ENCODE measurements at regions not wholly inside any gene's neighbourhood (a gene's known extent, or its start where the extent isn't known, plus 50 kb on each side); places are given as distances from the start of the nearest gene placed in this dataset.
"Not testable (repeated sequence)": the region's sequence is repeated elsewhere in the genome, so short reads cannot be mapped to it uniquely, and the experiment has no call there.

DNA sequence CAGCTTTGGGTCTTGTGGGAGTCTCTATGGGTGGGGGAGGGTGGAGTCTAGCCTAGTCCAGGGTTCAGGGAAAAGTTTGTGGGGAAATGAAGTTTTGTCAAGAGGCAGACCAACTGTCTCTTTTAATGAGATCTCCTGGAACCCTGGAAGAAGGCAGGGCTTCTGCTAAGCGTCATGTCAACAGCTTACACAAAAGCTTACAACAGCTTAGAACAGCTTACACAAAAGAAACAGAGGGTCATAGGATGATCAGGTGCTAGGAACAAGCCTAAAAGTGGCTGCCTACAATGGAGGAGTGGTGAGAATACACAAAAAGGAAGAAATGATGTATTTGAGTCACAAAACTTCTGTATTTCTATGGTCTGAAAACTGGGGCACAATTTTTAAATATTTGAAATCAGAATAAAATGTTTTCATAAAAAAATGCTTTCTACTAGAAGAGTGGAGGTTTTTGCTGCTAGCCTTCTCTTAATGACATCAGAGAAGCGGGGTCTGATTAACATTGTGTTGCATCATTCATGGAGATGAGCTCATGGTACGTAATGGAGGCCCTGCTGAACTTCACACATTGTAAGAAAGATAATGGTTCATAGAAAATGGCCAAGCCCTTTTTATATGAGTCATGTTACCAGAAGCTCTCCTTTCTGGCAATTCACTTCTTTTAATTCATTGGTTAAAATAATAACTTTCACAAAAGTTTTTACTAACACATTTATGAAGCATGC is 351.0 kb downstream of the PIK3C3 start:
- Histone ChIP-seq H3K4me2 (no peak overlapping the region), H3K27me3 (no peaks in the 10 kb centered on the region), H3K9ac (no peak overlapping the region), H3K4me3 (no peak overlapping the region), H3K27ac (no peak overlapping the region), H4K20me1 (no peaks in the 10 kb centered on the region), H3K36me3 (no peaks in the 10 kb centered on the region), H3K9me3 (peaks cover 15% of the 10 kb centered on the region), H3K4me1 (peaks cover 15% of the 10 kb centered on the region)
- TF ChIP-seq Cebpa-rat (IDR thresholded peaks at IDR 0.05) = no peak

DNA sequence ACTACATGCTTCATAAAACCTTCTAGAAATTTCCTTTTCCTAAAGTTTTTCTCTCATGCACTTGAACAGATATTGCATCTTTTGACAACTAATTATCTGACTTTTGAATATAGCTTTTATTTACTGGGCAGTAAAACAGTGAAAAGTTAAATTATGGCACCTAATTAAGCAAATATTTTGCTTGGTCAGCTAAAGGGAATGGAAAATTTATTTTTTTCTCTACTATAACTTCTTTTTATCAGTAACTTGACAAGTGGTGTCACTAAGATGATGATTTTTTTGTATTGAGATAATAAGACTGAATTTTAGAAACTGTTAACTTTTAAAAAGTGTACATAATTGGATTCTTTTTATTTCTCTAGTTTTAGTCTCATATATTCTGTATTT is 351.6 kb downstream of the PIK3C3 start:
- Histone ChIP-seq H3K27me3 (no peaks in the 10 kb centered on the region), H3K27ac (no peak overlapping the region), H3K4me1 (peaks cover 20% of the 10 kb centered on the region), H3K9me3 (peaks cover 15% of the 10 kb centered on the region), H3K36me3 (no peaks in the 10 kb centered on the region), H3K9ac (no peak overlapping the region), H3K4me2 (no peak overlapping the region), H4K20me1 (no peaks in the 10 kb centered on the region), H3K4me3 (no peak overlapping the region)
- no peak for TF ChIP-seq Cebpa-rat (IDR thresholded peaks at IDR 0.05)

DNA sequence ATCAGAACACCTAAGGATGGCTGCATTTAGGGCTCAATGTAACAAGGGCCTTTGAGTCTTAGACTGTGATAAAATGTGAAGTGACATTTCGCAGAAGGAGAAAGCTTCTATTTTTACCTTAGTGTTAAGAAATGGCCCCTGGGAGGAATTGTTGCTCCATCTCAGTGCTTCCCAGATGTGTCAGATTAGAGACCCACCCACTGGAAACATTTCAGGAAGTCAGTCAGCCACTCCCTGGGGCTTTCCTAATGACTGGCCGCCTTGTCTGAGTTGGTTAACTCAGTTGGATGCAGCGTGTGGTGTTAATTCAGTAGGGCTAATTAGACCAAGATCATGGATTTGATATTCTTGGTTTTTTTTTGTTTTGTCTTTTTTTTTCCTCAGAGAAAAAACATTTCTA is 355.9 kb downstream of the PIK3C3 start:
- no peak overlapping the region for H3K4me3 ChIP-seq
- peaks cover 15% of the 10 kb centered on the region for H3K9me3 ChIP-seq
- no peak overlapping the region for H3K27ac ChIP-seq
- no peaks in the 10 kb centered on the region for H3K27me3 ChIP-seq
- H3K36me3 ChIP-seq = no peaks in the 10 kb centered on the region
- no peak for TF ChIP-seq Cebpa-rat (IDR thresholded peaks at IDR 0.05)
- no peak overlapping the region for H3K9ac ChIP-seq
- no peaks in the 10 kb centered on the region for H4K20me1 ChIP-seq
- H3K4me2 ChIP-seq = peak overlapping the region; percentile 51
- peaks cover 22% of the 10 kb centered on the region for H3K4me1 ChIP-seq

DNA sequence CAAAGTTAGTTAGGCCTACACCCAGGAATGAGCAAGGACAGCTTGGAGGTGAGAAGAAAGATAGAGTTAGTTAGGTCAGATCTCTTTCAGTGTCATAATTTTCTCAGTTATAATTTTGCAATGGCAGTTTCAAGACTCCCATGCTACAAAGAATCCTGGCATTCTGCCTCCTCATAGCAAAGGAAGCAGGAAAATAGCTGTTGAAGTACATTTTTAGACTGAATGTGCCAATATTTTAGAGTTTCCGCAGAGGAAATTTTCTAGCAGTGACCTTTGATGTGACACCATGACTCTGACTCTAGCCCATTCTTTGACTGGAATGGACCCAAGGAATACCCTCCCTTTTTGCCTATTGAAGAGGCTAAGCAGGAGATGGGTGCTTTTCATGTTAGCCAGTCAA is 371.7 kb downstream of the PIK3C3 start:
- no peak overlapping the region for H3K9ac ChIP-seq
- no peaks in the 10 kb centered on the region for H3K9me3 ChIP-seq
- no peaks in the 10 kb centered on the region for H3K27me3 ChIP-seq
- H3K36me3 ChIP-seq = no peaks in the 10 kb centered on the region
- no peak overlapping the region for H3K4me2 ChIP-seq
- H3K4me1 ChIP-seq = no peaks in the 10 kb centered on the region
- no peak for TF ChIP-seq Cebpa-rat (IDR thresholded peaks at IDR 0.05)
- no peak overlapping the region for H3K27ac ChIP-seq
- no peaks in the 10 kb centered on the region for H4K20me1 ChIP-seq
- no peak overlapping the region for H3K4me3 ChIP-seq

DNA sequence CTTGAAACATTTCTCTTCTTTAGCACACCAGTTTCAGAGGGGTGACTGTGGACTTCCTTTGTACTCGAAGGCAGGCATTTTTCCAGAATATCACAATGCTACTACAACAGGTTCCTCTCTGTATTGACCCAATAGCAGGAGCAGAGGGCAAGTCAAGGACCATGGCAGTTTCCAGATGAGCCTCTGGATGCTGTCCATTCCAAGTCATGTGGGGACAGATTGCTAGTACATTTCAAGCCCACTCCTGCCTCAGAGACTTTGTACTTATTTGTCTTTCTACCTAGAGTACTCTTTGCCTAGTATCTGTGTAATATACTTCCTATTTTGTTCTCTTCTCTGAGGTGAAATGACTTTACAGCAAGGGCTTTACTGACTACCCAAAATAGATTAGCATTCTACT is 373.9 kb downstream of the PIK3C3 start:
- TF ChIP-seq Cebpa-rat (IDR thresholded peaks at IDR 0.05) = no peak
- Histone ChIP-seq H3K9ac (no peak overlapping the region), H3K9me3 (no peaks in the 10 kb centered on the region), H3K4me2 (no peak overlapping the region), H3K27ac (no peak overlapping the region), H3K36me3 (no peaks in the 10 kb centered on the region), H4K20me1 (no peaks in the 10 kb centered on the region), H3K4me3 (no peak overlapping the region), H3K4me1 (no peaks in the 10 kb centered on the region), H3K27me3 (no peaks in the 10 kb centered on the region)

DNA sequence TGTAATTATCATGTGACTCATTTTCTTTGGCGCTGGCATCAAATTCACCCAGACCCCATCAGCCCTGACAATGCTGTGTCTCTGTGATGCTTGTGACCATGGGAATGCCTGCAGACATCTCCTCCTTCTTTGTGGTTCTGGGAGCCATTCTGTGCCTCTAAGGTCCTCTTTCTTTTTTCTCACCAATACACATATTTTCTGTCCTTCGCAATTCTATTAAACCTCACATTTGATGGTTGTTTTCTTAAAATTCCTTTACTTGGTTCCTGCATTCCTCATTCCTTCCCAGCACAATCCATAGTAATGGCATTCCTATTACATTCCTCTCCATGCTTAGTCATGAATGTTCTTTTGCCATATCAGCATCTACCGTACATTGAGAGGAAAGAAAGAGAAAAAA is 375.3 kb downstream of the PIK3C3 start:
- no peak overlapping the region for H3K4me2 ChIP-seq
- H4K20me1 ChIP-seq = no peaks in the 10 kb centered on the region
- H3K27me3 ChIP-seq = no peaks in the 10 kb centered on the region
- no peaks in the 10 kb centered on the region for H3K4me1 ChIP-seq
- TF ChIP-seq Cebpa-rat (IDR thresholded peaks at IDR 0.05) = no peak
- no peak overlapping the region for H3K4me3 ChIP-seq
- H3K36me3 ChIP-seq = no peaks in the 10 kb centered on the region
- no peaks in the 10 kb centered on the region for H3K9me3 ChIP-seq
- H3K27ac ChIP-seq = no peak overlapping the region
- no peak overlapping the region for H3K9ac ChIP-seq

DNA sequence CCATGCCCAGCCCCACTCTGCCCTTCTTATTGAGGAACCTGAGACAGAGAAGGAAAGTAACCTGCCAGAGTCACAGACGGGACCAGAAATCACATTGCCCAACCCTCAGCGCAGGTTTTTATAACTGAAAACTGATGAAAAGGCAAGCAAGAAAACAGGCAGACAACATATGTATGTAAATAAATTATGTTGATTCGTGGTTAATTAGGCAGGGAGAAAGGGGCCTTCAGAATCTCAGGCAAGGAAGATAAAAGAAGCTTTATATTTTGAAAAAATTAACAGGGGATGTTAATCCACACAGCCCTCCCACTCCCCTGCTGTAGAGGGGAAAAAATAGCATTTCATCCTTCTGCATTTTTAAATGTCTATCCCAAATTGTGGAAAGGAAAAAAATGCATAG is 378.5 kb downstream of the PIK3C3 start:
- Histone ChIP-seq H3K27me3 (no peaks in the 10 kb centered on the region), H3K9ac (no peak overlapping the region), H3K4me3 (no peak overlapping the region), H4K20me1 (no peaks in the 10 kb centered on the region), H3K4me1 (no peaks in the 10 kb centered on the region), H3K4me2 (no peak overlapping the region), H3K27ac (no peak overlapping the region), H3K36me3 (no peaks in the 10 kb centered on the region), H3K9me3 (peaks cover 15% of the 10 kb centered on the region)
- no peak for TF ChIP-seq Cebpa-rat (IDR thresholded peaks at IDR 0.05)

DNA sequence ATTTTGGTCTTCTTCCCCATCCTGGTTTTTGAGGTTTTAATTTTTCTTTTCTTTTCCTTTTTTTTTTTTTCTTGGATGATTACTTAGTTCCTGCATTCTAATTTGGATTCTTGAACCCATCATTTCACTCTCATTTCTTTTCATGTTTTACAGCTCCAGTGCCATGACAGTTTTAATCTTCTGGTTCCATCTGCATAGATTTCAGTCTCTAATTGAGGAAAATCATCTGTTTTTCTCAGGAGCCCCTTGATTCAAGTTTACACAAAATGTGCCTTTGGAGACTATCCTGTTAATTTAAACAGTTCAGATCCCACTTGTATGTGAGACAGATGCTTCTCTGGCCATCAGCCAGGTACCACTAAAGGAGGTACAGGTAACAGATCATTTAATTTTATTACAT is 379.9 kb downstream of the PIK3C3 start:
- H3K9ac ChIP-seq = no peak overlapping the region

DNA sequence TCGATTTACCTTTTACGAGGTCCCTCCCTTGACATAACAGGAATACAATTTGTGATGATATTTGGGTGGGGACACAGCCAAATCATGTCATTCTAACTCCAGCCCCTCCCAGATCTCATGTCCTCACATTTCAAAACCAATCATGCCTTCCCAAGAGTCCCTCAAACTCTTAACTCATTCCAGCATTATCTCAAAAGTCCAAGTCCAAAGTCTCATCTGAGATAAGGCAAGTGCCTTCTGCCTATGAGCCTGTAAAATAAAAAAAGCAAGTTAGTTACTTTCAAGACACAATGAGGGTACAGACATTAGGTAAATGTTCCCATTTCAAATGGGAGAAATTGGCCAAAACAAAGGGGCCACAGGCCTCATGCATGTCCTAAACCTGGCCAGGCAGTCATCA is 381.1 kb downstream of the PIK3C3 start:
- Histone ChIP-seq H3K9ac (no peak overlapping the region), H3K4me2 (no peak overlapping the region), H3K27ac (no peak overlapping the region), H4K20me1 (no peaks in the 10 kb centered on the region), H3K9me3 (peaks cover 15% of the 10 kb centered on the region), H3K4me1 (no peaks in the 10 kb centered on the region), H3K4me3 (no peak overlapping the region), H3K27me3 (no peaks in the 10 kb centered on the region), H3K36me3 (no peaks in the 10 kb centered on the region)
- TF ChIP-seq Cebpa-rat (IDR thresholded peaks at IDR 0.05) = no peak

More for the DNA sequence above, 379.9 kb downstream of the PIK3C3 start:
- no peak overlapping the region for H3K4me2 ChIP-seq
- no peaks in the 10 kb centered on the region for H3K36me3 ChIP-seq
- H3K27ac ChIP-seq = no peak overlapping the region
- H4K20me1 ChIP-seq = no peaks in the 10 kb centered on the region
- H3K27me3 ChIP-seq = no peaks in the 10 kb centered on the region
- no peaks in the 10 kb centered on the region for H3K4me1 ChIP-seq
- TF ChIP-seq Cebpa-rat (IDR thresholded peaks at IDR 0.05) = no peak
- H3K4me3 ChIP-seq = no peak overlapping the region
- H3K9me3 ChIP-seq = peaks cover 15% of the 10 kb centered on the region

DNA sequence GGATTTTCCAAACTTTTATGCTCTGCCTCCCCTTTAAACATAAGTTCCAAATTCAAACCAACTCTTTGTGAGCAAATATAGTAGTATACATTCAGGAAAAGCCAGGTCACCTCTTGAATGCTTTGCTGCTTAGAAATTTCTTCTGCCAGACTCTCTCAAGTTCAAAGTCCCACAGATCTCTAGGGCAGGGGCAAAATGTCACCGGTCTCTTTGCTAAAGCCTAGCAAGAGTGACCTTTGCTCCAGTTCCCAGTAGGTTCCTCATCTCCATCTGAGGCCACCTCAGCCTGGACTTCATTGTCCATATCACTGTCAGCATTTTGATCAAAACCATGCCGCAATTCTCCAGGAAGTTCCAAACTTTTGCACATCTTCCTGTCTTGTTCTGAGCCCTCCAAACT is 382.3 kb downstream of the PIK3C3 start:
- not testable (repeated sequence) for H3K27ac ChIP-seq, H3K27me3 ChIP-seq, H3K4me3 ChIP-seq, H3K36me3 ChIP-seq, H3K4me1 ChIP-seq, H3K9ac ChIP-seq, H3K4me2 ChIP-seq, H4K20me1 ChIP-seq
- peaks cover 15% of the 10 kb centered on the region for H3K9me3 ChIP-seq

DNA sequence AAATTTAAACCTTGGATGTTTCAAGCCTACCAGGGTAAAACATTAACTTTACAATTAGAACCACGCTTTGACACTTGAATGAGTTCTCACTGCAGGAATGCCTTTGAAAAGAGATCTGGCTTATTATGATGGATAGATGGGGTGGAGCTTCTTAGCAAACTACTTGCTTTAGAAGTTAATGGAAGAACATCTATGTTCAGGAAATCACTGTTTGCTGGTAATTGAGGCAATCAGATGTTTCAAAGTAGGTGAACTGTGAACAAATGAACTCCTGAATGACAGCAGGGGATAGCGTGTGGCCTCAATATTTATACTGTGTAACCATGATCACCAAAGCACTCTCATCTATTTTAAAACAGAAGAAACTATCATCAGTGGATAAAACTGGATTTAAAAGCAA is 383.6 kb downstream of the PIK3C3 start:
- Histone ChIP-seq H3K4me1 (no peaks in the 10 kb centered on the region), H3K9me3 (peaks cover 15% of the 10 kb centered on the region), H3K36me3 (no peaks in the 10 kb centered on the region), H3K4me2 (no peak overlapping the region), H4K20me1 (no peaks in the 10 kb centered on the region), H3K27ac (no peak overlapping the region), H3K4me3 (no peak overlapping the region), H3K9ac (no peak overlapping the region), H3K27me3 (no peaks in the 10 kb centered on the region)
- no peak for TF ChIP-seq Cebpa-rat (IDR thresholded peaks at IDR 0.05)
